ENCODE measurements at regions not wholly inside any gene's neighbourhood (a gene's known extent, or its start where the extent isn't known, plus 50 kb on each side); places are given as distances from the start of the nearest gene placed in this dataset.

- TF ChIP-seq GATA2 (IDR thresholded peaks at IDR 0.05; ENCODE audit: low read depth, low read length): no peak
- no peak for TF ChIP-seq GATA3 (IDR thresholded peaks at IDR 0.05; ENCODE audit: low read depth, low read length)
Observed at GRCh38 chr4:17283251-17283650, 228.6 kb downstream of the QDPR start.
